ENCODE measurements at regions not wholly inside any gene's neighbourhood (a gene's known extent, or its start where the extent isn't known, plus 50 kb on each side); places are given as distances from the start of the nearest gene placed in this dataset.

DNA sequence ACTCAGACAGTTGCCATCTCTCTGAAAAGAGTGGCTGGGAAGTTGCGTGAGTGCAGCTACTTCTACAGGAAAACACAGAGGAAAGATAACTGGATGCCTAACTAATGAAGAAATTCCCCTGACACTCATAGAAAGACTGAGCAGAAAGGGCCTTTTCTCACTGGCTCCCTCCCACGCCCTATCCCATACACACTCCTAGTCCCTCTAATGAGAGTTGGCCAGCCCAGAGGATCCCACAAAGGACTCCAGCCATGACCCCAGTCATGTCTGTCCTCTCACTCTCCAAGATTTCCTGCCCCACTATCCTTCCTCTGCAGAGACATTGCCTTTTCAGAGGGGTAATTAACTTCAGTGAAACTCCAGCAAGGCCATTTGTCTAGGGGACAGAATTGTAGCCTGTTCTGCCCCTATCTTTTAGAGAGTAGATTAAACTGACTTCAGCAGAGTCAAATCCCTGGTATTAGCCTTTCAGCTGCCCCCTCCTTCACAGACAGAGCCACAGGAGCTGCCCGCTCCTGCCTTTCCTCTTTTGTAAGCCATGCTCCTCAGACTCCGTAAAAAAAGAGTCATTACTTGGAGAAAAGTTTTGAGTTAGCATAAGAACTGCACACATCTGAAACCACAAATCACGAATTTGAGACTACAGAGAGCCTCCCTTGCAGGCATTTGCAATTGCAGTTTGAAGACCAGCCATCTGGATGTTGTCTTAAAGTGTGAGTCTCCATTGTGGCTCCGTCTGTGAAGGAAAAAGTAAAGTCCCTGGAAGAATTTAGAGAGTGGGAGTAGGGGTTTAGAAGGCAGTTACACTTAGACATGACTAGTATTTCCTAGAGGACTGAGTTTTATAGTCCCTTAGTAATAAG, 129.1 kb upstream of the SEMA6D start:
- in situ Hi-C loops (cut with MboI; ENCODE audit: low sequenced_read_pairs) (no loop called here), intact Hi-C loops (cut with micrococcal nuclease) (no loop called here), dilution Hi-C loops (cut with HindIII; ENCODE audit: low sequenced_read_pairs, unreplicated experiment) (no loop called here)
- no TSS peak for BruUV-seq (replicated peaks)
- Histone ChIP-seq H3K4ac (ENCODE audit: low read depth, low read length) (no peak overlapping the region), H4K8ac (ENCODE audit: low read depth in 2 of 2, low read length in 2 of 2) (no peak overlapping the region), H4K5ac (ENCODE audit: low read depth, low read length) (no peak overlapping the region), H2BK5ac (ENCODE audit: low read depth, low read length, poor library complexity, severe bottlenecking) (no peak overlapping the region), H3K56ac (ENCODE audit: extremely low read depth, insufficient read depth, low read length) (no peak overlapping the region), H3K9ac (ENCODE audit: low read depth, low read length) (no peak overlapping the region), H3K9me1 (ENCODE audit: insufficient read depth, low read length) (no peaks in the 10 kb centered on the region), H3K18ac (ENCODE audit: low read depth, low read length) (no peak overlapping the region), H3K27me3 (ENCODE audit: control insufficient read depth, insufficient read depth, low read length) (peaks cover 2% of the 10 kb centered on the region), H2AFZ (replicated peaks; ENCODE audit: low read length, poor library complexity) (no peak overlapping the region), H3K79me1 (ENCODE audit: low read depth in 1 of 2, low read length in 2 of 2) (no peaks in the 10 kb centered on the region), H2BK15ac (ENCODE audit: low read depth, low read length) (no peak overlapping the region), H3K14ac (replicated peaks; ENCODE audit: low read depth, low read length) (no peak overlapping the region), H3K4me1 (ENCODE audit: control insufficient read depth, insufficient read depth, low read length) (no peaks in the 10 kb centered on the region), H3K4me2 (ENCODE audit: low read depth, low read length) (no peak overlapping the region), H4K91ac (ENCODE audit: insufficient read depth, low read depth, low read length) (no peak overlapping the region), H2AK5ac (ENCODE audit: low read depth, low read length) (no peak overlapping the region), H3K4me3 (ENCODE audit: insufficient read depth, low read depth, low read length) (no peak overlapping the region), H2BK20ac (ENCODE audit: low read depth, low read length) (no peak overlapping the region), H2AK9ac (replicated peaks; ENCODE audit: low read depth, low read length, poor library complexity) (no peak overlapping the region), H3K36me3 (ENCODE audit: control insufficient read depth, insufficient read depth, low read length) (no peaks in the 10 kb centered on the region), H3K23ac (ENCODE audit: low read depth, low read length) (no peak overlapping the region), H3K9me3 (ENCODE audit: control insufficient read depth, insufficient read depth, low read length) (no peaks in the 10 kb centered on the region), H3K27ac (ENCODE audit: insufficient read depth, low read length) (no peak overlapping the region), H2BK120ac (ENCODE audit: low read depth, low read length) (no peak overlapping the region), H4K20me1 (ENCODE audit: insufficient read depth, low read length) (no peaks in the 10 kb centered on the region)
- CTCF ChIA-PET = no interaction called here
- no peak for TF ChIP-seq RAD21 (IDR thresholded peaks at IDR 0.05; ENCODE audit: low read length)
- no peak for TF ChIP-seq SMC3 (IDR thresholded peaks at IDR 0.05; ENCODE audit: low read depth, low read length)
- TF ChIP-seq, protein P1, sequence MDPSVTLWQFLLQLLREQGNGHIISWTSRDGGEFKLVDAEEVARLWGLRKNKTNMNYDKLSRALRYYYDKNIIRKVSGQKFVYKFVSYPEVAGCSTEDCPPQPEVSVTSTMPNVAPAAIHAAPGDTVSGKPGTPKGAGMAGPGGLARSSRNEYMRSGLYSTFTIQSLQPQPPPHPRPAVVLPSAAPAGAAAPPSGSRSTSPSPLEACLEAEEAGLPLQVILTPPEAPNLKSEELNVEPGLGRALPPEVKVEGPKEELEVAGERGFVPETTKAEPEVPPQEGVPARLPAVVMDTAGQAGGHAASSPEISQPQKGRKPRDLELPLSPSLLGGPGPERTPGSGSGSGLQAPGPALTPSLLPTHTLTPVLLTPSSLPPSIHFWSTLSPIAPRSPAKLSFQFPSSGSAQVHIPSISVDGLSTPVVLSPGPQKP (IDR thresholded peaks at IDR 0.05; ENCODE audit: borderline replicate concordance, low read depth, low read length) = no peak
- TF ChIP-seq MXI1 (IDR thresholded peaks at IDR 0.05; ENCODE audit: borderline replicate concordance, low read depth, low read length) = no peak
- no peak for TF ChIP-seq MAZ (IDR thresholded peaks at IDR 0.05; ENCODE audit: borderline replicate concordance, low read depth, low read length)
- TF ChIP-seq BHLHE40 (IDR thresholded peaks at IDR 0.05; ENCODE audit: low read depth, low read length) = no peak
- no peak for TF ChIP-seq MAFK (IDR thresholded peaks at IDR 0.05; ENCODE audit: low read depth, low read length)
- TF ChIP-seq NFE2L2 (IDR thresholded peaks at IDR 0.05; ENCODE audit: low read depth, low read length) = no peak
- no peak for TF ChIP-seq CHD1 (IDR thresholded peaks at IDR 0.05; ENCODE audit: low read depth, low read length)
- TF ChIP-seq, protein P2, sequence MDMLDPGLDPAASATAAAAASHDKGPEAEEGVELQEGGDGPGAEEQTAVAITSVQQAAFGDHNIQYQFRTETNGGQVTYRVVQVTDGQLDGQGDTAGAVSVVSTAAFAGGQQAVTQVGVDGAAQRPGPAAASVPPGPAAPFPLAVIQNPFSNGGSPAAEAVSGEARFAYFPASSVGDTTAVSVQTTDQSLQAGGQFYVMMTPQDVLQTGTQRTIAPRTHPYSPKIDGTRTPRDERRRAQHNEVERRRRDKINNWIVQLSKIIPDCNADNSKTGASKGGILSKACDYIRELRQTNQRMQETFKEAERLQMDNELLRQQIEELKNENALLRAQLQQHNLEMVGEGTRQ (IDR thresholded peaks at IDR 0.05; ENCODE audit: low read depth, low read length) = no peak
- no peak for TF ChIP-seq FOS (IDR thresholded peaks at IDR 0.05; ENCODE audit: low read depth, low read length)
- TF ChIP-seq POLR2A (IDR thresholded peaks at IDR 0.05; ENCODE audit: low read depth, low read length) = no peak
- no peak for TF ChIP-seq CEBPB (IDR thresholded peaks at IDR 0.05; ENCODE audit: low read depth, low read length)
- no peak for TF ChIP-seq RFX5 (IDR thresholded peaks at IDR 0.05; ENCODE audit: low read depth, low read length)
- no peak for TF ChIP-seq RCOR1 (IDR thresholded peaks at IDR 0.05; ENCODE audit: insufficient replicate concordance, low read length)
- no peak for ATAC-seq (ENCODE audit: low read depth)
- no peak for DNase-seq
- POLR2A ChIA-PET (ENCODE audit: unreplicated experiment) = no interaction called here
- 100% methylated on average over 1 of the region's 6 CpGs; no CpG with 5 or more reads in 1 of the 2 experiments for WGBS, 2 experiments (ENCODE audit: extremely low coverage in 2 of 2, insufficient read length in 1 of 2)

All from IMR-90 (cell line).